ENCODE measurements at regions not wholly inside any gene's neighbourhood (a gene's known extent, or its start where the extent isn't known, plus 50 kb on each side); places are given as distances from the start of the nearest gene placed in this dataset.
"Not testable (repeated sequence)": the region's sequence is repeated elsewhere in the genome, so short reads cannot be mapped to it uniquely, and the experiment has no call there.

GRCh38 chrX:46223499-46223898 is 321.7 kb downstream of the ZNF674 start:
- BruUV-seq (replicated peaks); H3K4me2 ChIP-seq (ENCODE audit: insufficient read depth, low read length); DNase-seq (ENCODE audit: low read depth, low spot score); H3K36me3 ChIP-seq (ENCODE audit: control insufficient read depth in 2 of 2, extremely low read depth in 1 of 2, insufficient read depth in 2 of 2, low read length in 2 of 2); H3K79me2 ChIP-seq (ENCODE audit: control insufficient read depth, insufficient read depth, low read length); H3K9me1 ChIP-seq (replicated peaks; ENCODE audit: control insufficient read depth, extremely low read depth, insufficient read depth, low read length); dilution Hi-C loops (cut with MboI; ENCODE audit: extremely low pct_ligation_motif_present, low sequenced_read_pairs); POLR2A ChIA-PET; H2AFZ ChIP-seq (ENCODE audit: low read depth, low read length); H3K27ac ChIP-seq (ENCODE audit: insufficient read depth, low read depth, low read length); H3K4me3 ChIP-seq (replicated peaks in 1 of 3; ENCODE audit: insufficient read depth in 1 of 3, low read depth in 1 of 3, low read length in 3 of 3); H3K4me1 ChIP-seq (ENCODE audit: control insufficient read depth, extremely low read depth, insufficient read depth, low read length); intact Hi-C loops (cut with micrococcal nuclease); H4K20me1 ChIP-seq (replicated peaks; ENCODE audit: control insufficient read depth, extremely low read depth, insufficient read depth, low read length); CTCF ChIA-PET; H3K27me3 ChIP-seq (ENCODE audit: control insufficient read depth in 2 of 2, insufficient read depth in 2 of 2, low read length in 2 of 2); H3K9me3 ChIP-seq (replicated peaks; ENCODE audit: control insufficient read depth, insufficient read depth, low read length); H3K9ac ChIP-seq (replicated peaks; ENCODE audit: extremely low read depth, insufficient read depth, low read length); FAIRE-seq: not testable (repeated sequence)

- no peak overlapping the region for H3K9ac ChIP-seq (replicated peaks; ENCODE audit: extremely low read depth, insufficient read depth, low read length)
- H3K4me2 ChIP-seq (ENCODE audit: insufficient read depth, low read length): no peak overlapping the region
- TF ChIP-seq GATA2 (IDR thresholded peaks at IDR 0.05; ENCODE audit: insufficient read depth, insufficient read length, low read depth, low read length): no peak
- TF ChIP-seq POLR2AphosphoS5 (IDR thresholded peaks at IDR 0.05; ENCODE audit: insufficient read depth, low read depth, low read length): no peak
- TF ChIP-seq FOS (IDR thresholded peaks at IDR 0.05; ENCODE audit: borderline replicate concordance, insufficient read depth, low read length): no peak
- no peak for TF ChIP-seq CTCF (IDR thresholded peaks at IDR 0.05; ENCODE audit: extremely low read depth in 1 of 2, insufficient read depth in 1 of 2, low read depth in 1 of 2, low read length in 2 of 2)
- TF ChIP-seq POLR2A (IDR thresholded peaks at IDR 0.05; ENCODE audit: low read depth, low read length): no peak
- no peak for TF ChIP-seq EZH2 (IDR thresholded peaks at IDR 0.05; ENCODE audit: borderline replicate concordance, low read depth, low read length, severe bottlenecking)
- peaks cover 0 to 3% of the 10 kb centered on the region in 2 experiments for H3K27me3 ChIP-seq (ENCODE audit: control insufficient read depth in 2 of 2, insufficient read depth in 2 of 2, low read length in 2 of 2)
- no peak overlapping the region for H2AFZ ChIP-seq (ENCODE audit: low read depth, low read length)
- POLR2A ChIA-PET: no interaction called here
- no peaks in the 10 kb centered on the region for H3K79me2 ChIP-seq (ENCODE audit: control insufficient read depth, insufficient read depth, low read length)
- DNase-seq (ENCODE audit: low read depth, low spot score): no peak
- H3K36me3 ChIP-seq (ENCODE audit: control insufficient read depth in 2 of 2, extremely low read depth in 1 of 2, insufficient read depth in 2 of 2, low read length in 2 of 2): no peaks in the 10 kb centered on the region
- no peak overlapping the region for H3K4me3 ChIP-seq (replicated peaks in 1 of 3; ENCODE audit: insufficient read depth in 1 of 3, low read depth in 1 of 3, low read length in 3 of 3)
- H3K4me1 ChIP-seq (ENCODE audit: control insufficient read depth, extremely low read depth, insufficient read depth, low read length): no peaks in the 10 kb centered on the region
- intact Hi-C loops (cut with micrococcal nuclease) (no loop called here), dilution Hi-C loops (cut with MboI; ENCODE audit: extremely low pct_ligation_motif_present, low sequenced_read_pairs) (no loop called here)
- H3K9me1 ChIP-seq (replicated peaks; ENCODE audit: control insufficient read depth, extremely low read depth, insufficient read depth, low read length): no peaks in the 10 kb centered on the region
- H3K27ac ChIP-seq (ENCODE audit: insufficient read depth, low read depth, low read length): no peak overlapping the region
- H3K9me3 ChIP-seq (replicated peaks; ENCODE audit: control insufficient read depth, insufficient read depth, low read length): no peaks in the 10 kb centered on the region
- BruUV-seq (replicated peaks): no TSS peak
- CTCF ChIA-PET: no interaction called here
- FAIRE-seq: no peak
- no peaks in the 10 kb centered on the region for H4K20me1 ChIP-seq (replicated peaks; ENCODE audit: control insufficient read depth, extremely low read depth, insufficient read depth, low read length)
These were observed 324.4 kb downstream of the ZNF674 start for GRCh38 chrX:46220822-46221221.
